ENCODE measurements at regions not wholly inside any gene's neighbourhood (a gene's known extent, or its start where the extent isn't known, plus 50 kb on each side); places are given as distances from the start of the nearest gene placed in this dataset.
"Not testable (repeated sequence)": the region's sequence is repeated elsewhere in the genome, so short reads cannot be mapped to it uniquely, and the experiment has no call there.

GRCh38 chr7:101754424-101755159, 62.8 kb upstream of the CUX1 start:
- ChIA-PET CTCF (no interaction called here), POLR2A (no interaction called here)
- no peak for DNase-seq
- Mint-ChIP-seq H3K27me3 (no peaks in the 10 kb centered on the region), H3K9me3 (no peaks in the 10 kb centered on the region), H3K4me3 (peak overlapping the region; percentile 65), H3K36me3 (ENCODE audit: low read depth) (no peaks in the 10 kb centered on the region), H3K4me1 (ENCODE audit: low read depth) (peaks cover 13% of the 10 kb centered on the region), H3K27ac (peak overlapping the region; percentile 47)
- ATAC-seq, result peak; percentile 65
- TF ChIP-seq CTCF (IDR thresholded peaks at IDR 0.05), result no peak
- intact Hi-C loops (cut with micrococcal nuclease), result no loop called here

- no peaks in the 10 kb centered on the region for H3K36me3 Mint-ChIP-seq (ENCODE audit: low read depth)
- intact Hi-C loops (cut with micrococcal nuclease), result no loop called here
- H3K4me3 Mint-ChIP-seq, result no peak overlapping the region
- H3K4me1 Mint-ChIP-seq (ENCODE audit: low read depth), result peaks cover 16% of the 10 kb centered on the region
- H3K27ac Mint-ChIP-seq, result no peak overlapping the region
- no peaks in the 10 kb centered on the region for H3K9me3 Mint-ChIP-seq
- ChIA-PET CTCF (interaction anchor here (1.5 kb wide), 1 partner anchor 14 kb away, joined by 4 read pairs; no protein-coding TSS in a partner anchor), POLR2A (interaction anchor here (0.6 kb wide), 1 partner anchor 28 kb away, joined by 3 read pairs; no protein-coding TSS in a partner anchor)
- H3K27me3 Mint-ChIP-seq, result no peaks in the 10 kb centered on the region
- no peak for ATAC-seq
- no peak for DNase-seq
- TF ChIP-seq CTCF (IDR thresholded peaks at IDR 0.05), result no peak
Measured at GRCh38 chr7:101757879-101758278, 59.5 kb upstream of the CUX1 start.

- H3K4me1 Mint-ChIP-seq (ENCODE audit: low read depth), result peaks cover 16% of the 10 kb centered on the region
- H3K9me3 Mint-ChIP-seq; H3K27me3 Mint-ChIP-seq; intact Hi-C loops (cut with micrococcal nuclease); H3K36me3 Mint-ChIP-seq (ENCODE audit: low read depth); H3K4me3 Mint-ChIP-seq; H3K27ac Mint-ChIP-seq; DNase-seq; ATAC-seq: not testable (repeated sequence)
- ChIA-PET CTCF (interaction anchor here (1.5 to 2.0 kb wide), 2 partner anchors 15 to 70 kb away, joined by 3 to 11 read pairs; no protein-coding TSS in a partner anchor), POLR2A (interaction anchor here (0.6 kb wide), 1 partner anchor 27 kb away, joined by 3 read pairs; no protein-coding TSS in a partner anchor)
Measured at GRCh38 chr7:101758519-101758918, 58.9 kb upstream of the CUX1 start.

GRCh38 chr7:101764221-101764620, 53.2 kb upstream of the CUX1 start:
- no peak for TF ChIP-seq CTCF (IDR thresholded peaks at IDR 0.05)
- POLR2A ChIA-PET, result no interaction called here

GRCh38 chr7:101767544-101767943, 49.9 kb upstream of the CUX1 start:
- no peak overlapping the region for H3K27ac Mint-ChIP-seq
- no peaks in the 10 kb centered on the region for H3K9me3 Mint-ChIP-seq
- CTCF ChIA-PET, result no interaction called here
- H3K4me1 Mint-ChIP-seq (ENCODE audit: low read depth), result no peaks in the 10 kb centered on the region
- H3K27me3 Mint-ChIP-seq, result no peaks in the 10 kb centered on the region
- H3K36me3 Mint-ChIP-seq (ENCODE audit: low read depth), result no peaks in the 10 kb centered on the region
- TF ChIP-seq CTCF (IDR thresholded peaks at IDR 0.05), result no peak
- H3K4me3 Mint-ChIP-seq, result no peak overlapping the region
- POLR2A ChIA-PET, result no interaction called here
- DNase-seq, result no peak
- ATAC-seq, result no peak
- intact Hi-C loops (cut with micrococcal nuclease), result no loop called here

More at GRCh38 chr7:101764221-101764620, 53.2 kb upstream of the CUX1 start:
- ATAC-seq (no peak), DNase-seq (no peak)
- Mint-ChIP-seq H3K27ac (no peak overlapping the region), H3K27me3 (no peaks in the 10 kb centered on the region), H3K4me1 (ENCODE audit: low read depth) (peaks cover 3% of the 10 kb centered on the region), H3K9me3 (no peaks in the 10 kb centered on the region), H3K36me3 (ENCODE audit: low read depth) (no peaks in the 10 kb centered on the region), H3K4me3 (no peak overlapping the region)
- intact Hi-C loops (cut with micrococcal nuclease), result no loop called here
- CTCF ChIA-PET, result no interaction called here
